ENCODE measurements at regions not wholly inside any gene's neighbourhood (a gene's known extent, or its start where the extent isn't known, plus 50 kb on each side); places are given as distances from the start of the nearest gene placed in this dataset.
"Not testable (repeated sequence)": the region's sequence is repeated elsewhere in the genome, so short reads cannot be mapped to it uniquely, and the experiment has no call there.

DNA sequence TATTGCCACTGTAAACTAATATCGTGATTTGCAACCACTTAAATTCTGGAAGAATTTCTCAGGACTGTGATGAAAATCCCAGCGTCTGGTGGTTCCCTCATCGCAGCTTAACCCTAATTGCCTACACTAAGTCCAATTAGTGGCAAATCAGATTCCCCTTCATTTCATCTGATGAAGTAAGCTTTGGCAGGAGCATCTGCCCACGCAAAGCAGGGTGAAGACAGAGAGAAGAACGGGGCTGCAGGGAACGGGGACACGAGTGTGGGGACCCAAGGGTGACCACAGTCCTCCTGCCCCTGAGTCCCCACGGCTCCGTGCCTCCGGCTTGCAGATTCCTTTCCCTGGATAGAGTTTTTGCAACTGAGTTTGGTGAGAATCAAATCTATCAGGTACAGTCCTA, 159.5 kb downstream of the LY86 start:
- DNase-seq (ENCODE audit: low spot score), result no peak

GRCh38 chr6:6749702-6750491, 161.4 kb downstream of the LY86 start:
- peak; percentile 95 for DNase-seq (ENCODE audit: low spot score)

DNA sequence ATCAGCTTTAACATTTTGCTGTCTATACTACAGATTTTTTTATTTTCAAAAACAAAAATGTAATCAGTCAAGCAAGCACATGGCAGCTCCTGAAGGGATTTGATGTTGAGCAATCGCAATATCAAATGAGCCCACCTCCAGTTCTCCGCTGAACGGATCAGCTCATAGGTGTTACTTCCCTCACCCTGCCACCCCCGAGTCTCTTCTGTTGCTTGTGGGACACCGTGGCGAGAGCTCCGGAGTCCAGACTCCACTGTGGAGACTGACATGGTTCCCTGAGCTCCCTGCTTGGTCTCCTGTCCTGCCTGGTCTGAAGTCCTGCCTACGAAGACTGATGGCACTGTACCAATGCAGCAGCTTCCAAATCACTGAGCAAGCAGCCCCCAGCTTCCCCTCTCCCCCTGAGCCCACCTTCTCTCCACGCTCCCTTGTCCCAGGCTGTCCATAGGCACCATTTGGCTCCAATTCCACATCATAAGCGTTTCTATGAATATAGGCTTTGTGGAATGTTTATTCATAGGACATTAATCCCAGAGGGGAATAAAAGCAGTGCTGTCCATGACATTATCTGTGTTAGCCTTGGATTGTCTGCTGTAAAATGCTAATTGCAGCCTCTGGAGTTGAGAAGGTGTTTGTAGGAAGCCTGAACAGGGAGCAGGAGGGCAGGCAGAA, 162.2 kb downstream of the LY86 start:
- no peak for DNase-seq (ENCODE audit: low spot score)

GRCh38 chr6:6751266-6751596, 162.7 kb downstream of the LY86 start:
- no peak for DNase-seq (ENCODE audit: low spot score)

DNA sequence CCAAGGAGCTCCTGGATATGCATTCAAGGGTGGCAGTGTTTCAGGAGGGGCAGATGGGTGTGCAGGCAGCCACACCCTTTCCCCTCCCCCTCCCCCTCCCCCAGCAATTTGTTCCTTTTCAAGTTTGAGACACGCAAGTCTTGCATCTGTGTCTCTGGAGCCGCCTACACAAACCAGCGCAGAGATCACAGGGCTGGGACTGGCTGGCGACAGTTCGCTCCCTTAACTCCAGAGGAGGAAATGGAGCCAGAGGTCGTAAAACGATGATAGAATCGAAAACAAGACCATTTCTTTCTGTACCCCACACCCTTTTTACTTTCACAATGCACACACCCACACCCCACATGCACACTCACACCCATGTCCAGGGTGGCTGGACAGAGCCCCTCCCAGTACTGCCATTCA, 163.1 kb downstream of the LY86 start:
- no peak for DNase-seq (ENCODE audit: low spot score)

- peak; percentile 46 for DNase-seq (ENCODE audit: low spot score)
Measured at GRCh38 chr6:6752129-6752528, 163.6 kb downstream of the LY86 start.

DNA sequence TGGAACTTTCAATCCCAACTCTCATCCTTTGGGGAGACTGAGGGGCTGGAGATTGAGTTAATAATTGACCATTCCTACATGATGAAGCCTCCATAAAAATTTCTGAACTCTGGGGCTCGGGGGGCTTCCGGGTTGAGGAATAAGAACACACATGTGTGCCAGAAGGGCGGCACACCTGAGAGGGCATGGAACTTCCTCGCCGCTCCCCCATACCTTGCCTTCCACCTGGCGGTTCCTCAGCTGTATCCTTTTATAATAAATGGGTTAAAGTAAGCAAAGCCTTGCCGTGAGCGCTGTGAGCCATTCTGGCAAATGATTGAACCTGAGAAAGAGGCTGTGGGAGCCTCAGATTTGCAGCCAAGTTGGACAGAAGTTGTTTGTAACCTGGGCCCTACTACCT, 164.8 kb downstream of the LY86 start:
- DNase-seq (ENCODE audit: low spot score), result no peak

DNA sequence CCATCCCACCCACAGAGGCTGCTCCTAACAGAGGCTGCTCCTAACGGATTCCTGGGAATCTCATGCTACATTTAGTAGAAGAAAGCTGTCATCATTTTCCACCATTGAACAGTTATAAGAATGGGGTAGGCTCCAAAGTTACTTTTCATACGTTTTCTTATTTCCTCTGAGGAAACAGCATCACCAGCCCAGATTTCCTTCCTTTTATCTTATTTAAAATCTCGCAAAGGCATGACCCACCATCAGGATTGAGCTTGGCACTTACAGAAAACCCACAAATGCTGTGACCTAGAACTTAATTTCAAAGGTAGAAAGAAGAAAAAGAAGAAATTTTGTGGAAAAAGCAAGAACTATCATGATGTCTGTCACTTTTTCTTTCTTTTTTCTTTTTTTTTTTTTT, 168.0 kb downstream of the LY86 start:
- no peak for DNase-seq (ENCODE audit: low spot score)

GRCh38 chr6:6758546-6758914, 170.0 kb downstream of the LY86 start:
- no peak for DNase-seq (ENCODE audit: low spot score)

GRCh38 chr6:6758915-6759654, 170.6 kb downstream of the LY86 start:
- DNase-seq (ENCODE audit: low spot score), result peak; percentile 50

GRCh38 chr6:6760002-6760401, 171.5 kb downstream of the LY86 start:
- no peak for DNase-seq (ENCODE audit: low spot score)

DNA sequence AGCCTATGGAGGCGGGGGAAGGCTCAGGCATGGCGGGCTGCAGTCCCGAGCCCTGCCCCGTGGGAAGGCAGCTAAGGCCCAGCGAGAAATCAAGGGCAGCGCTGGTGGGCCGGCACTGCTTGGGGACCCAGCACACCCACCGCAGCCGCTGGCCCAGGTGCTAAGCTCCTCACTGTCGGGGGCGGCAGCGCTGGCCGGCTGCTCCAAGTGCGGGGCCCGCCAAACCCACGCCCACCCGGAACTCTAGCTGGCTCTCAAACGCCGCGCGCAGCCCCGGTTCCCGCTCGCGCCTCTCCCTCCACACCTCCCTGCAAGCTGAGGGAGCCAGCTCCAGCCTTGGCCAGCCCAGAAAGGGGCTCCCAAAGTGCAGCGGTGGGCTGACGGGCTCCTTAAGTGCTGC, 174.0 kb downstream of the LY86 start:
- DNase-seq (ENCODE audit: low spot score), result not testable (repeated sequence)

GRCh38 chr6:6764764-6765434, 176.4 kb downstream of the LY86 start:
- no peak for DNase-seq (ENCODE audit: low spot score)

DNA sequence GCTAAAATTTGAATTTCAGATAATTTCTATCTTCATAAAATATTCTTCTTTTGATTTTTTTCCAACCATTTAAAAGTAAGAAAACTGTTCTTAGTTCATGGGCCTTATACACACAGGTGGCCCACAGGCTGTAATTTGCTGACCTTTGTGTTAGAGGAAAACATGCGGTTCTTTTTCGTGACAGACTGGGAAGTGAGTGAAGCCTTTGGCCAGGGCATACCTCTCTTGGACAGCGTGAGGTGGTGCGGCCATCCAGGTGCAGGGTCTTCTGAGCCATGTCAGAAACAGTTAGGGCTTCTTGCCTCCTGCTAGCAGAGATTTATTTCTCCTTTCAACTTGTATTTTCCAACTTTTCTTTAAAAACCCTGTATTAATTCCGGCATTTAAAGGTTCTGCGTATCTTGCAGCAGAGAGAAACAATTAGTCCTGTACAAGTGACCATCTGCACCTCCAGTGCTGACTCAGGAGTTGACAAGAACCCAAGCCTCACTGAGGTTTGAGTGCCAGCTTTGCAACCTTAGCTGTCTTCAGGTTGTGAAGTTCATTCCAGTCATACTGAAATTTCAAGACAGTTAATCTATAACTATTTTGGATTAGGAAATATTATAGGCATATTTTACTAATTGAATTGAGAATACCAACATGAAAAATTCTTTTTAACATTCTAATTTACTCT, 177.8 kb downstream of the LY86 start:
- no peak for DNase-seq (ENCODE audit: low spot score)

DNA sequence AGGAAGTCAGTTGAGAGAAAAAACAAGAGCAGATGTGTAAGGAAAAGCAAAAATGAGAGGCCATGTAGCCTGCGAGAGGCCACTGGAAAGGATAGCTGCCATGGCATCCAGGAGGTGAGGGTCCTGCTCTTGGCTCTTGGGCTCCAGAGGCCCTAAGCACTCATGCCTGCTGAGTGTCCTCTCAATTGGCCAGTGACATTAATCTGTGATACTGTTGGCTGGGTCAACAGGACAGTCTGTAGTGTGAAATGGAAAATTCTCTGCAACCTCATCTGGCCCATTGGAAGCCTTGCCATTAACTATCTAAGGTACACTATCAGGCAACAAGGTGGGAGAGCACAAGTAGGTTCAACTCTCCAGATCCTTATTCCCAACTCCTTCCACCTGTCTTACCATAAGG, 180.9 kb downstream of the LY86 start:
- DNase-seq (ENCODE audit: low spot score), result no peak

GRCh38 chr6:6771224-6771945, 182.9 kb downstream of the LY86 start:
- DNase-seq (ENCODE audit: low spot score), result no peak

DNA sequence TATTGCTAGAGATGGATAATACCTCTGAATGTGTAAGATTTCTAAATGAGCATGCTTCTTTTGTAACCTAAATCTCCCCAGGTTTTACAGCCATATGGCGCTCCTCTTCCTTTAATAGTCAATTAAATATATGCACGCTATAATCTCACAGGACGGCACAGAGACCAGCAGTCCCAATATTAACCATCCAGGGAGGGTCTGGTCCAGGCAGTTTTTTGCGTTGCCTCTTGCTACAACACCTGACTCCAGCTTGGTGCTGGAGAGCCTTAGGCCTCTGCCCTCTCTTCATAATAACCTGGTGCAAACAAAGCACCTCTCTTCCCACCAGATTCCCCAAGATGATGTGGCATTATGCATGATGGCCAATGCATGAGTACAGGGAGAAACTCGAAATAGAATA, 183.4 kb downstream of the LY86 start:
- no peak for DNase-seq (ENCODE audit: low spot score)

- DNase-seq (ENCODE audit: low spot score), result no peak
Measured at GRCh38 chr6:6772751-6773150, 184.2 kb downstream of the LY86 start.

- no peak for DNase-seq (ENCODE audit: low spot score)
Measured at GRCh38 chr6:6775074-6775473, 186.6 kb downstream of the LY86 start.

- DNase-seq (ENCODE audit: low spot score), result no peak
Measured at GRCh38 chr6:6780231-6780630, 191.7 kb downstream of the LY86 start.

GRCh38 chr6:6781172-6781872, 192.8 kb downstream of the LY86 start:
- no peak for DNase-seq (ENCODE audit: low spot score)
